GM19328 (cell line): ENCODE measurements at regions not wholly inside any gene's neighbourhood (a gene's known extent, or its start where the extent isn't known, plus 50 kb on each side); places are given as distances from the start of the nearest gene placed in this dataset.
A peak's percentile ranks its signal among the peaks of the same experiment; 100 is the strongest.

ENCODE experiments used
- ATAC-seq: cut with Tn5 transposase; IDR thresholded peaks from one replicate; pipeline ENCODE4 v1.9.1; 2021; ENCODE audit warnings: mild to moderate bottlenecking, moderate library complexity; ENCODE audit not compliant: unreplicated experiment

DNA sequence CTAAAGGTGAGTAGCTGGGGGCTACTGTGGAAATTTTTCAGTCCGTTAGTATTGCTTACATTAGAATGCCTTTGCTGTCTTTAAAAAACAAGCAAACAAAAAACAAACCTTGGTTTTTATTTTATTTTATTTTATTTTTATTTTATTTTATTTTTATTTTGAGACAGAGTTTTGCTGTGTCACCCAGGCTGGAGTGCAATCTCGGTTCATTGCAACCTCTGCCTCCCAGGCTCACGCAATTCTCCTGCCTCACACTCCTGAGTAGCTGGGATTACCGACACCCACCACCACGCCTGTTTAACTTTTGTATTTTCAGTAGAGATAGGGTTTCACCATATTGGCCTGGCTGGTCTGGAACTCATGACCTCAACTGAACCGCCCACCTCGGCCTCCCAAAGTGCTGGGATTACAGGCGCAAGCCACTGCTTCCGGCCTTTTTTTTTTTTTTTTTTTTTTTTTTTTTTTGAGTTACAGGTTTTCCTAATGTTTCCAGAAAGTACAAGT is 732.6 kb downstream of the KCNJ3 start:
- no peak for ATAC-seq

- ATAC-seq = no peak
These were observed 729.0 kb downstream of the KCNJ3 start for GRCh38 chr2:155427470-155427869.

DNA sequence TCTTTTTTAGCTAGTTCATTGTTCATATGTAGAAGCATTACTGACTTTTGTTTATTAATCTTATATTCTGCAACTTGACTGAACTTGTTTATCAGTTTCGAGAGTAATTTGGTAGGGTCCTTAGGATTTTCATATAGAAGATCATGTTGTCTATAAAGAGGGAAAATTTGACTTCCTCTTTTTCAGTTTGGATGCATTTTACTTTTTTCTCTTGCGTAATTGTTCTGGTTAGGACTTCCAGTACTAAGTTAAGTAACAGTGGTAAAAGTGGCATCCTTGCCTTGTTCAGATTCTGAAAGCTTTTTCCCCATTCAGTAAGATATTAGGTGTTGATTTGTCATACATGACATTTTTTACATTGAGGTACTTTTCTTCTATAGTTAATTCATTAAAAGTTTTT is 726.0 kb downstream of the KCNJ3 start:
- no peak for ATAC-seq

DNA sequence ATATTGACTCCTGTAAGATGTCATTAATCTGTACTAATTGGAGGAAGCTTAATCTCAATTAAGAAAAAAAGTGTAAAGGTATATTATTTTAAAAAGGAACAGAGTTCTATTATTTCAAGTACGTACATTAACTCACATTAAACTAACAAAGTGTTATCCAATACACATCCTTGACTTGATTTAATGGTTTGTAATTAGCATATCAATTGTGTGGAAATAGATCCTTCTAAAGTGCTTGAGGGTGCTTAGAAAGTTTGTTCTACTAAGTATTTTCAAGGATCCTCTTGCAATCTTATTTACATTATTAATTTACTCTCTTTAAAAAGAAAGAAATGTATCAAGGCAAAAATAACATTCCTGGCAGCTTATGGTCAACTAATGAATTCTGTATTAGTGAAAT is 720.3 kb downstream of the KCNJ3 start:
- no peak for ATAC-seq

DNA sequence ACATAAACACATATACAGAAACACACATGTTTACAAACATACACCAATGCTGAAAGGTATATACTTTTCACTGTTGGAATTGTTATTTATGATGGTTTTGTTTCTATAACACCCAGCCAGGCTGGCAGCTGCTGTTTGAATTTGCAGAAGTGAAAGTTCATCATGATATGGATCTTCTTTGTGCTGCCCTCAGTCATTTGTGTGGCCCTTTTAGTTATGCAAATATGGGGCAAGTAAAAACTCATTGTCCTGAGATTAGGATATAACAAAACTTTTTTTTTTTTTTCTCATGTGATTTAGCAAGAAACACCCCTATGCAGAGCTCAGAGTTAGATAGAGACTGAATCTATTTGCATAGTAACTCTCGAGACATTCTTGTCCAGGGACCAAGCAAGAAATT is 714.1 kb downstream of the KCNJ3 start:
- peak; percentile 93 for ATAC-seq

- ATAC-seq = no peak
These were observed 706.0 kb downstream of the KCNJ3 start for GRCh38 chr2:155404433-155405002.

GRCh38 chr2:155393406-155393805 is 694.9 kb downstream of the KCNJ3 start:
- ATAC-seq = no peak

DNA sequence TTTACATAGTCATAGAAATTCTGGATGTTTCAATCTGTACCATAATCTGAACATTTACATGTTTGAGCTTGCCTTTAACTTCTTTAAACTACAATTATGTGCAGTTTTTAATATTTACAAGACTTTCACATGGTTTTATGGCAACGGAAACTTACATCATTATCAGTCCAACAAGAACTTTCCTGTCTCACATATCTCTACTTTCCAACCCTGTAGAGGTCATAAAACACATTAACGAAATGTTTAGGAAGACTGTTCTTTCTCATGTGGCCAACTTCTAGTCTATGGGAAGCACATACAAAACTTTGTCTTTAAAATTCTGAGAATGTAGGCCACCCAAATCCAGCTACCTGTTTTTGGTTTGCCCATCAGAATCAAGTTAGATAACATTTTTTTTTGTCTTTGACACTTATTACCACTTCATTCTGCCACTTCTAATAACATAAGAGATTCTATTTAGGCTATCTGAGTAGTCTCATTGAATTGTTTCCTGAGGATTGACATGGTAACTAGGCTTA is 693.2 kb downstream of the KCNJ3 start:
- ATAC-seq = no peak

DNA sequence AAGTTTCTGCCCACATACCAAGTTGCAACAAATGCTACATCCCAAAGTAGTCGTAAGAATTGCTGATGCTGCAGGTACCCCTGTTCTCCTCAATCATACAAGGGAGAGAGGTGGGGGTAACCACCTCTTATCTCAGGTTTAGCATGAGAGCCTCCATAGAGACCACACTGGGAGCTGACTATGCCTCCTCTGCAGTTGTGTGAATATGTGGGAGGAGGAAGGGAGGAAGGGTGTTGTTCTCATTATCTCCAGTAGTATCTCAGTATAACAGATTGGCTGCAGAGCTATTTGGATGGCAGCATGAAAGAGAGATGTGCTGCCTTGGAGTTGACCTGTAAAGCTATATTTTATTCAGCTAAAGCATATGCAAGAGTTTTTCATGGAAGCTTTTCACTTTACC is 690.7 kb downstream of the KCNJ3 start:
- no peak for ATAC-seq

DNA sequence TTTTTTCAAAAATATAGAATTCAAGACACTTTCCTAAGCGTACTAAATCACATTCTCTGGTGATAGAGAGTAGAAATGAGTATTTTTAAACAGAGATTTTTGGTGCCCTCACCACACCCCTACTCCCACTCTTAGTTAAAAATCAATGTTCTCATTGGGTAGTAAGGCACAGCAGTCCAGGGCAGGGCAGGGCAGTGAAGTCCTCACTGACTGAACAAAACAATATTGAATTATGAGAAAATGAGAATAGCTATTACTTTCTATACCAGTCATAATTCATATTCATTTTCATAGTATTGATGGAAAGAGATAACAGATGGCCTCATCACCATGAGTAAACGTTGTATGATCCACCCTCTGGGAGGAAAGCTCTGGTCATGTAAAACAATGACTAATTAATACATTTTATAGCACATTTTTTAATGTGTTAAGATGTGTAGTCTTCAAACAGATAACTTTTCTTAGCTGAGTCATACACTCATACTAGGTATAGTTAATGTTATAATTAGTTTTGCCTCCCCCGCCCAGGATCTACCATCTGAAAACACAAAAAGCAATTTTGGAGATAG is 686.1 kb downstream of the KCNJ3 start:
- ATAC-seq = no peak

DNA sequence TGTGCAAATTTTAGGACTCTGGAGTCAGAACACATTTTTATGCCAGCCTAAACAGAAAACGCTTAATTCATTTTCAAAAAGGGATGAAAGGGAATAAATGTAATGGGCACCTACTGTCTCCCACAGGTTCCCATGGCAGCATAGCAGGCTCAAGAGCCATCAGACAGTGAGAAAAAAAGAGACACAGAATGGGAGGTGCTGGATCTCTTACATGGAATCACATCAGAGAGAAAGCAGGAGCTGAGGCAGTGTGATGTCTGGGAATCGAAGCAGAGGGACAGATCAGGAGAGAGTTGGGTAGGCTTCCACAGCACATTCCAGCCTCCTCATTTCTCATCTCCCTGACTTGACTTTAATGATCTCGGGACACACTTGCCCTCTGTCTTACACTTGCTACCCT is 684.3 kb downstream of the KCNJ3 start:
- no peak for ATAC-seq

DNA sequence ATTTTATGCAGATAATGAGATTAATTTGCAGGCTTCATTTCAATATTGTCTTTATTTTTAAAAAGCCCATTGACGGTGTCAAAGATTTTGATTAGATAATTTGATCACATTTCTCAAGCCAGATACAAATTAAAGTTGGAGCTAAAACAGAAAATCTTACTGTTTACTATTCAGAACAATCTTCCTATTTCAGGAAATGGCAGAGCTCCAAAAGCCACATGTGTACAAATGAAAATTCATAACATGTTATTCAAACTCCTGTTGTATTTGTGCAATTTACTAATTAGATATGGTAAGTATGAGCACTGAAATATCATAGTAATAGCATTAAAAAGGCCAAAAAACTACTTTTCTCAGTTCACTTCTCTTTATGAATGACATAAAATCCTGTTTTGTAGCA is 682.9 kb downstream of the KCNJ3 start:
- no peak for ATAC-seq

GRCh38 chr2:155379494-155379893 is 681.0 kb downstream of the KCNJ3 start:
- no peak for ATAC-seq

DNA sequence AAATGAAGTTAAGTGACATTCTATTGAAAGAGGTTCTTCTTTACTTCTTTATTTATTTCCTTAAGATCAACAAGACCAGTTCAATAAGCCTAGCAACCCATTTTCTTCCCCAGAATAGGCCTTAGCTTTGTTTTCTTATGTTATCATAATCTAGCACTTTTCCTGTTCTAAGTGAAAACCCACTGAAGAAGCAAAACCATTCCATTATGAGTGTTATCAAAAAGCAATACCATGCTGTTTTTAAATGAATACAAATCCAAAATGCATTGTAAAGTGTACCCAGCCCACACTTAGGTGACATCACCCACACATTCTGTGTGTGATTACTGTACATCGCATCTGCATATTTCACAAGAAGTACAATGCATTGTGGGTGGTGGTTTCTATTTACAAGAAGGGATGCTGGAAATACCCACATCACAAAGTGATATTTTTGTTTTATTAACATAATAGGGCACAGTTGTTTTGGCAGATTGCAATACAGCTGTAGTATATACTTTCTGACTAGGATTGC is 679.5 kb downstream of the KCNJ3 start:
- no peak for ATAC-seq

GRCh38 chr2:155377266-155377680 is 678.8 kb downstream of the KCNJ3 start:
- ATAC-seq = no peak

DNA sequence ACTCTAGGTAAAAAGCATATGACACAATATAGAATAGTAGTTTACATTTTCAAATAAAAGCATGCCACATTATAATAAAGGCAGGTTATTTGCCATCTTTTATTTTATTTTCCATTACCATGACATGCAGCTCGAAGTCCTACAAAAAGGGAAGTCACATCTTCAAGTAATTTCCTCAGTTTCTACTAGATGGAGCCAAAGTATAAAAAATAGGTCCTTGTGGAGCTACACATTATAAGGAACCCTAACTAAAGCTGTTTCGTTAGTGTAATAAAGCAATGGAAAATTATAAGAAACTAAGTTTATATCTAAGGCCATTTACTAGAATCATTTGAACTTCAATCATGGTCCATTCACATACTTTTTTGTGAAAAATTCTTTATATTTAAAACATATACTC is 674.5 kb downstream of the KCNJ3 start:
- no peak for ATAC-seq

DNA sequence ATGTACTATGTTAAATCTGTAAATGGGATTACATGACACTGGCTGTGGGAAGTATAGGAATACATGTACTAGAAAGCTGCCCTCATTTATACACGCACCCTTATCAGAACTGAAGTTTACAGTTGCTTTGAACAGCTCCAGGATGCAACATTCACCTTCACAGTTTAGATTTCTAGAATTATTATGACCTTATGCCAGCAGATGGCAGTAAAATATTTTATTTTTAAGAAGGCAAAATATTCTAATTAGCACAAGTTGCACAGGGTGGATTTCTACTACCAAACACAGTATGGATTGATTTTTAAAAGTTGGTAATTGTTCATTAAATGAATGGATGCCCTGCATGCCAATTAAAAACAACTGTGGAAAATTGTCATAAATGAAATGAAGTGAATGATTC is 670.4 kb downstream of the KCNJ3 start:
- ATAC-seq = no peak

GRCh38 chr2:155364766-155365165 is 666.3 kb downstream of the KCNJ3 start:
- ATAC-seq = no peak

DNA sequence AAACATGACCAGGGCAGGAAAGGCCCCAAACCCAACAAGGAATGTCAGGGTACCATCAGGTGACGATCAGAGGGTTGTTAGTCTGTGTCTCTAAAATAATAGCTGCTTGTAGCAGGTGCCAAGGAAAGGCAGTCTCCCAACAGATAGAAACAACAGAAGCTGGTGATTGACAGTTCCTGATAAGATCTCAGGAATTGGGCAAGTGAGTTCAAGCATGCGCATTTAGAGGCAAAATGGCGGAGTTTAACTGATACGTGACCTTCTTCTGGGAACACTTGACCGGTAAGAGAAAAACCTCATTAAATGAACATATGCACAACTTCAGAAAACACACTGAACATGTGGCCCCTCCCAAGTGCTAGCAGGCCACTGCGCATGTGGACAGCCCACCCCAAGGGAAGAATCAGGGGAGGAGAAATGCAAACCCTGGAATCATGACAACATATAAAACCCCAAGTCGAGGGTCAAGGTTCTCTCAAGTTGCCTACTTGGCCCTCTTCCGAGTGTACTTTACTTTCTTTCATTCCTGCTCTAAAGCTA is 664.9 kb downstream of the KCNJ3 start:
- ATAC-seq = no peak

DNA sequence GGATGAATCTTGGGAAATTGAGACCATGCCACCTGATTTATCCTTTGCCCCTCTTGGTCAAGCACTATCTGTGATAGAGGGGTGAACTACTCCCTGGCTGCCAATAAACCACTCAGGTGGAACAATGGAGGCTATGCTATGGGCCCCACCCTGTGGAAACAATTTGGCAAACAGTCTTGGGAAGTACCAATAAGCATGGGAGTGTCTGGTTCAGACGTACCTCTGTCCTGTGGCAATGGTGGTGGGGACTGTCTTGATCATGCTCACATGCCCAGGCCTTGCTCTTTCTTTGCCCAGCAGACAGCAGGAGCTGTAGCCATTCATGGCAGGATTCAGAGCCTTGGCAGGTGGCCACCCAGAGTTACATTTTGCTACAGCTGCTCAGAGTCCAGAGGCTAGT is 658.7 kb downstream of the KCNJ3 start:
- no peak for ATAC-seq

DNA sequence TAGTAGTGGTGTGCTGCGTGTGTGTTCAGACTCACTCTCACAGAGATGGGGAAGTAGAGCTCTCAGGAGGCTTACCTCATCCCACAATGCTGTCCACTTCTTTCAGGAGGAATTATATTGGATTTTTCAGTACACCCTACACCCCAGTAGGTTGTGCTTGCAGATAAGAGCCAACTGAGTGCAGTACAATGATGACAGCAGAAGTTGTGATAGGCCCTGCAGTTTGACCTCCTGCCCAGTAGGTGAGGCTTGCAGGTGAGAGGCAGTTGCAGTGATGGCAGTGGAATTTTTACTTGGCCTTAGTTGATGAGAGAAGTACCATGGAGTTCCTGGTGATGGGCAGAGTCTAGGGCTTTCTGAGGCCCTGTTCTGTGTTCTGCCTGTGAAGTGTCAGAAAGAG is 657.8 kb downstream of the KCNJ3 start:
- ATAC-seq = no peak
